ENCODE measurements at regions not wholly inside any gene's neighbourhood (a gene's known extent, or its start where the extent isn't known, plus 50 kb on each side); places are given as distances from the start of the nearest gene placed in this dataset.
"Not testable (repeated sequence)": the region's sequence is repeated elsewhere in the genome, so short reads cannot be mapped to it uniquely, and the experiment has no call there.

DNA sequence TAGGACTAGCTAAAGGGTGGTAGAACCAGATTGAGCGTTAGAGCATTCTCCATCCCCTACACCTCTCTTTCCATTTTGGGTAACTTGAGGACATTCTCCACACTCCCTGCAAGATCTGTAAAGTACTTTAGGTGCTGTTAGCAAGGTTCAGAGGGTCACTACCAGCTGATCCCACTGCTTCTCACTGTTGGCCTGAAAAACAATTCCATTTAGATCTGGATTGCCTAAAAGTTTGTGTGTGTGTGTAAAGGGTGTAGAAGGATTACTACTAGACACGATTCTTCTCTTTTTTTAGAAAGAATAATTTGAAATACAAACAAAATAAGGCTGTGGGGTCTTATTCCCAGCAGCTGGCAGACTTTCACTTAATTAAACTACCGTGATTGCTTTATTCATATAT is 95.1 kb upstream of the TMEM178A start:
- H3K79me2 ChIP-seq (ENCODE audit: control insufficient read depth, insufficient read depth, low read length, unreplicated experiment) = no peaks in the 10 kb centered on the region
- no peak overlapping the region for H3K4me3 ChIP-seq (ENCODE audit: low read depth, low read length)
- no peak overlapping the region for H2AFZ ChIP-seq (ENCODE audit: low read length, unreplicated experiment)
- no peaks in the 10 kb centered on the region for H3K27me3 ChIP-seq (ENCODE audit: insufficient read depth, low read length)
- peaks cover 20% of the 10 kb centered on the region for H3K4me1 ChIP-seq (ENCODE audit: control insufficient read depth, insufficient read depth, low read length, unreplicated experiment)
- H3K27ac ChIP-seq (ENCODE audit: low read depth, low read length) = no peak overlapping the region
- no peaks in the 10 kb centered on the region; the same call in 1 of the 2 replicates for H3K36me3 ChIP-seq (ENCODE audit: insufficient read depth, low read length)

- Histone ChIP-seq H3K36me3 (ENCODE audit: insufficient read depth, low read length) (no peaks in the 10 kb centered on the region), H3K27me3 (ENCODE audit: insufficient read depth, low read length) (no peaks in the 10 kb centered on the region), H3K4me3 (ENCODE audit: low read depth, low read length) (no peak overlapping the region), H2AFZ (ENCODE audit: low read length, unreplicated experiment) (no peak overlapping the region), H3K4me1 (ENCODE audit: control insufficient read depth, insufficient read depth, low read length, unreplicated experiment) (peaks cover 20% of the 10 kb centered on the region), H3K27ac (ENCODE audit: low read depth, low read length) (no peak overlapping the region), H3K79me2 (ENCODE audit: control insufficient read depth, insufficient read depth, low read length, unreplicated experiment) (no peaks in the 10 kb centered on the region)
Measured at GRCh38 chr2:39571111-39571731, 94.5 kb upstream of the TMEM178A start.

GRCh38 chr2:39573276-39573675 is 92.4 kb upstream of the TMEM178A start:
- Histone ChIP-seq H3K79me2 (ENCODE audit: control insufficient read depth, insufficient read depth, low read length, unreplicated experiment) (no peaks in the 10 kb centered on the region), H3K4me1 (ENCODE audit: control insufficient read depth, insufficient read depth, low read length, unreplicated experiment) (peaks cover 15% of the 10 kb centered on the region), H2AFZ (ENCODE audit: low read length, unreplicated experiment) (no peak overlapping the region), H3K27ac (ENCODE audit: low read depth, low read length) (no peak overlapping the region), H3K36me3 (ENCODE audit: insufficient read depth, low read length) (no peaks in the 10 kb centered on the region), H3K27me3 (ENCODE audit: insufficient read depth, low read length) (no peaks in the 10 kb centered on the region), H3K4me3 (ENCODE audit: low read depth, low read length) (no peak overlapping the region)

DNA sequence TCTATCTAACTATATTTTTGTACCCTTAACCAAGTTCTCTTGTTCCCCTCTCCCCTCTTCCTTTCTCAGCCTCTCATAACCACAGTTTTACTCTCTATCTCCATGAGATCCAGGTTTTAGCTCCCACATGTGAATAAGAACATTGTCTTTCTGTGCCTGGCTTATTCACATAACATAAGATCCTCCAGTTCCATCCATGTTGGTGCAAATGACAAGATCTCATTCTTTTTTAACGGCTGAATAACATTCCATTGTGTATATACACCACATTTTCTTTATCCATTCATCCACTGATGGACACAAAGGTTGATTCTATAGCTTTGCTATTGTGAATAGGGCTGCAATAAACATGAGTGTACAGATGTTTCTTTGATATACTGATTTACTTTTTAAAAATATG is 83.9 kb upstream of the TMEM178A start:
- Histone ChIP-seq H3K4me1 (ENCODE audit: control insufficient read depth, insufficient read depth, low read length, unreplicated experiment) (peaks cover 11% of the 10 kb centered on the region), H3K27me3 (ENCODE audit: insufficient read depth, low read length) (no peaks in the 10 kb centered on the region), H3K79me2 (ENCODE audit: control insufficient read depth, insufficient read depth, low read length, unreplicated experiment) (no peaks in the 10 kb centered on the region), H2AFZ (ENCODE audit: low read length, unreplicated experiment) (no peak overlapping the region), H3K27ac (ENCODE audit: low read depth, low read length) (no peak overlapping the region), H3K4me3 (ENCODE audit: low read depth, low read length) (no peak overlapping the region), H3K36me3 (ENCODE audit: insufficient read depth, low read length) (no peaks in the 10 kb centered on the region)

DNA sequence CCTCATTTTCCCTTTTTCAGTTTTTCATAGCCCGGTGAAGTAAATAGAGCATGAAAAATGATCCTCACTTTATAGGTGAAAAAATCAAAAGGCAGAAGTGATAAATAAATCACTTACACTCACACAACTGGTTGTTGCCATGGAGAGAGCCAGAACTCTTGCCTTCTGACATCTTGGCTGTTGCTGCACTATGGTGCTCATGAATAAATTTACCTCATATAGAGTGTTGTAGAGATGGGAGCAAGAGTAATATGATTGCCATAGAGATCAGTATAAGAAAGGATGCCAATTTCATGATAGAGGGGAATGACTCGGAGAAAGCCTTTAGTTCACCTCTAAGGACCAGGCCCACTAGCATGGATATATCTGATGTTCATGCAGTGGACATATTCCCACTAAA is 82.5 kb upstream of the TMEM178A start:
- Histone ChIP-seq H2AFZ (ENCODE audit: low read length, unreplicated experiment) (no peak overlapping the region), H3K4me3 (ENCODE audit: low read depth, low read length) (no peak overlapping the region), H3K36me3 (ENCODE audit: insufficient read depth, low read length) (no peaks in the 10 kb centered on the region; the same call in 1 of the 2 replicates), H3K4me1 (ENCODE audit: control insufficient read depth, insufficient read depth, low read length, unreplicated experiment) (peaks cover 11% of the 10 kb centered on the region), H3K79me2 (ENCODE audit: control insufficient read depth, insufficient read depth, low read length, unreplicated experiment) (no peaks in the 10 kb centered on the region), H3K27ac (ENCODE audit: low read depth, low read length) (no peak overlapping the region), H3K27me3 (ENCODE audit: insufficient read depth, low read length) (no peaks in the 10 kb centered on the region)

DNA sequence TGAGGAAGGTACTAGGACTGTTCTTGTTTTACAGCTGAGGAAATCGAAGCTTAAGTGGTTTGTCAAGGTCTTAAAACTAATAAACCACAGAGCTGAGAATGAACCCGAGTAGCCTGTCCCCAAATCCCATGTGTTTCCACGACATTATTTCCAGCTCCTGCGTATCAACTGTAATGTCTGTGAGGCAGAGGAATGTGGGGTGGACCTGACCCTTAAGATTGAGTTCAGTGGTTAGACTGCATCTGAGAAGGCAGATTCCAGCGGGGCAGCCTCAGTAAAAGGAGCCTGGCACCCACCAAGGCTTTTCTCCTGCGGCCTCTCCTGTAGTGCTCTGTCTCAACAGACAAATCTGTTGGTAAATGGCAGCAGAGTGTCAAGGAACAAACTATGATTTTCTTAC is 81.9 kb upstream of the TMEM178A start:
- Histone ChIP-seq H3K4me3 (ENCODE audit: low read depth, low read length) (no peak overlapping the region), H2AFZ (ENCODE audit: low read length, unreplicated experiment) (no peak overlapping the region), H3K27ac (ENCODE audit: low read depth, low read length) (no peak overlapping the region), H3K36me3 (ENCODE audit: insufficient read depth, low read length) (no peaks in the 10 kb centered on the region; the same call in 1 of the 2 replicates), H3K79me2 (ENCODE audit: control insufficient read depth, insufficient read depth, low read length, unreplicated experiment) (no peaks in the 10 kb centered on the region), H3K4me1 (ENCODE audit: control insufficient read depth, insufficient read depth, low read length, unreplicated experiment) (peaks cover 11% of the 10 kb centered on the region), H3K27me3 (ENCODE audit: insufficient read depth, low read length) (no peaks in the 10 kb centered on the region)

DNA sequence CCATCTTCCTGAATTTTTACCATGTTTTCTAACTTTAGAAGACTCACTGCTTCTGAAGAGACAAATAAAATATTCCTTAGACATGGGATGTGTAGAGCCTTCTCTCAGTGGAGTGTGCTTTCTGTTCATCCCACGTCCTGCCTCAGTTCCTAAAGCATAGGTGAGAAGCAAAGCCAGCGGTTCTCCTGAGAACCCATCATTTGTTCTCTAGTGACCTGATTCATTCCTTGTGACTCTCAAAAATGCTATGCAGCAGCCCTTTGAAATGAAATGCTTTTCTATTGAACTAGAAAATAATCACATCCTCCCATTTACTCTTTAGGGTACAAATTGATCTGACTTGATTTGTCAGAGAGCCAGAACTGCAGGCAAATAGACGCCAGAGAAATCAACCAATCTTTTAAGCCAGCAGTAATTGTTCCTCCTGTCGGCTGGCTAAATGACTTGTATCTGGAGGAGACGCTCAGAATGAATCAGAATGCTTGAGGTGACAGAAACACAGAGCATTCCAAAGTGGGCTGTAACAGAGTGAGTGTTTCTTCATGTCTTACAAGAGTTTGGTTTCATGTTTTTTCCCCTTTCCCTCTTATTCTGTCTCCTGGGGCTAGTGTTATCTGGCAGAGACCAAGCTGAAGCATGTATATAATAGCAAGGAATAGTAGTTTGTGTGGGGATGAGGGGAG is 81.3 kb upstream of the TMEM178A start:
- Histone ChIP-seq H3K27me3 (ENCODE audit: insufficient read depth, low read length) (no peaks in the 10 kb centered on the region), H2AFZ (ENCODE audit: low read length, unreplicated experiment) (peak overlapping the region; percentile 35), H3K27ac (ENCODE audit: low read depth, low read length) (no peak overlapping the region), H3K4me1 (ENCODE audit: control insufficient read depth, insufficient read depth, low read length, unreplicated experiment) (peaks cover 11% of the 10 kb centered on the region), H3K79me2 (ENCODE audit: control insufficient read depth, insufficient read depth, low read length, unreplicated experiment) (no peaks in the 10 kb centered on the region), H3K36me3 (ENCODE audit: insufficient read depth, low read length) (no peaks in the 10 kb centered on the region; the same call in 1 of the 2 replicates), H3K4me3 (ENCODE audit: low read depth, low read length) (no peak overlapping the region)

- H3K36me3 ChIP-seq (ENCODE audit: insufficient read depth, low read length); H3K4me3 ChIP-seq (ENCODE audit: low read depth, low read length); H3K27ac ChIP-seq (ENCODE audit: low read depth, low read length); H3K27me3 ChIP-seq (ENCODE audit: insufficient read depth, low read length); H3K79me2 ChIP-seq (ENCODE audit: control insufficient read depth, insufficient read depth, low read length, unreplicated experiment); H2AFZ ChIP-seq (ENCODE audit: low read length, unreplicated experiment): not testable (repeated sequence)
- peaks cover 11% of the 10 kb centered on the region for H3K4me1 ChIP-seq (ENCODE audit: control insufficient read depth, insufficient read depth, low read length, unreplicated experiment)
Measured at GRCh38 chr2:39585531-39585930, 80.2 kb upstream of the TMEM178A start.

GRCh38 chr2:39587168-39587567 is 78.5 kb upstream of the TMEM178A start:
- Histone ChIP-seq H3K79me2 (ENCODE audit: control insufficient read depth, insufficient read depth, low read length, unreplicated experiment) (no peaks in the 10 kb centered on the region), H3K4me3 (ENCODE audit: low read depth, low read length) (no peak overlapping the region), H3K27ac (ENCODE audit: low read depth, low read length) (no peak overlapping the region), H3K4me1 (ENCODE audit: control insufficient read depth, insufficient read depth, low read length, unreplicated experiment) (peaks cover 11% of the 10 kb centered on the region), H3K36me3 (ENCODE audit: insufficient read depth, low read length) (no peaks in the 10 kb centered on the region; the same call in 1 of the 2 replicates), H2AFZ (ENCODE audit: low read length, unreplicated experiment) (no peak overlapping the region), H3K27me3 (ENCODE audit: insufficient read depth, low read length) (no peaks in the 10 kb centered on the region)

DNA sequence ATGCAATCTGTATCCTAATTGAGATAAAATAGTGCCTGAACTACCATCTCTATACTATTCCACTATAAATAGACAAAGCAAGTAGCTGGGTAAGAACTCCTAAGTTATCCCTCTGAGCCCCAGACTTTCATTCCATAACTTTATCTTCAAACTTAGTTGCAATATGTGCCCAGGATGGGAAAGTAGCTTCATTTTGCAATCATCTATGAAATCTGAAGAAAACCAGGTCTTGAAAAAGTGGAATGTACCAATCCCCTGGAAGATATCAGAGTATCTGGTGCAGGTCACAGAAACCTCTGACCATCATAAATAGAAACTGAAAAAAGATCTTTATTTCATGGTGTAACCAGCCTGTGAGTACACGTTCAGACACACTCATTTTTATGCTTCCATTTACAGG is 78.1 kb upstream of the TMEM178A start:
- H2AFZ ChIP-seq (ENCODE audit: low read length, unreplicated experiment) = no peak overlapping the region
- no peak overlapping the region for H3K27ac ChIP-seq (ENCODE audit: low read depth, low read length)
- no peaks in the 10 kb centered on the region; the same call in 1 of the 2 replicates for H3K36me3 ChIP-seq (ENCODE audit: insufficient read depth, low read length)
- H3K79me2 ChIP-seq (ENCODE audit: control insufficient read depth, insufficient read depth, low read length, unreplicated experiment) = no peaks in the 10 kb centered on the region
- peaks cover 11% of the 10 kb centered on the region for H3K4me1 ChIP-seq (ENCODE audit: control insufficient read depth, insufficient read depth, low read length, unreplicated experiment)
- no peak overlapping the region for H3K4me3 ChIP-seq (ENCODE audit: low read depth, low read length)
- no peaks in the 10 kb centered on the region for H3K27me3 ChIP-seq (ENCODE audit: insufficient read depth, low read length)

Data from ACC112 (cell line).